IMR-90 (cell line): ENCODE measurements at regions not wholly inside any gene's neighbourhood (a gene's known extent, or its start where the extent isn't known, plus 50 kb on each side); places are given as distances from the start of the nearest gene placed in this dataset.

Experiments
- ATAC-seq: fragments of 200-7000 bp; cut with Tn5 transposase; 2 replicates; pipeline ENCODE4 v1.9.1; 2020; ENCODE audit warnings: low read depth, mild to moderate bottlenecking, moderate library complexity
- BruUV-seq: library from RNA; stranded (reverse); fragments of 400-500 nt; replicated peaks from 2 replicates; lab custom pipeline; 2021; lab: Mats Ljungman, UMichigan
- CTCF ChIA-PET: fragments of 300-600 bp; formaldehyde crosslinking; extraction: SDS; loops from one replicate; lab custom pipeline; 2021; ENCODE audit warnings: antibody characterized with exemption; lab: Yijun Ruan, JAX
- POLR2A ChIA-PET: fragments of 300-600 bp; sonication (Branson Sonifier 250); formaldehyde crosslinking; loops from one replicate; lab custom pipeline; 2022; ENCODE audit warnings: antibody characterized with exemption; ENCODE audit not compliant: unreplicated experiment; lab: Charles Lee
- DNase-seq: peaks from one replicate; pipeline ENCODE4 v3.0.0; 2013
- H2AFZ ChIP-seq: replicated peaks from 2 replicates; pipeline ENCODE3; 2013; ENCODE audit warnings: low read length, mild to moderate bottlenecking; ENCODE audit not compliant: poor library complexity
- H2AK5ac ChIP-seq: 2 replicates; pipeline ENCODE4 v1.6.1; 2013; ENCODE audit warnings: low read depth, low read length, inconsistent platforms
- H2AK9ac ChIP-seq: replicated peaks from 2 replicates; pipeline ENCODE3; 2013; ENCODE audit warnings: mild to moderate bottlenecking, low read depth, low read length, moderate library complexity; ENCODE audit not compliant: poor library complexity
- H2BK120ac ChIP-seq: 2 replicates; pipeline ENCODE4 v1.6.1; 2013; ENCODE audit warnings: low read depth, low read length, inconsistent platforms
- H2BK15ac ChIP-seq: 3 replicates; pipeline ENCODE4 v1.6.1; 2013; ENCODE audit warnings: low read depth, low read length, inconsistent platforms
- H2BK20ac ChIP-seq: 2 replicates; pipeline ENCODE4 v1.6.1; 2013; ENCODE audit warnings: low read depth, mild to moderate bottlenecking, inconsistent platforms, low read length, moderate library complexity
- H2BK5ac ChIP-seq: 2 replicates; pipeline ENCODE4 v1.6.1; 2013; ENCODE audit warnings: mild to moderate bottlenecking, low read depth, low read length, inconsistent platforms; ENCODE audit not compliant: poor library complexity, severe bottlenecking
- H3K14ac ChIP-seq: replicated peaks from 2 replicates; pipeline ENCODE4 v1.6.1; 2013; ENCODE audit warnings: low read depth, low read length, inconsistent platforms
- H3K18ac ChIP-seq: 2 replicates; pipeline ENCODE4 v1.6.1; 2013; ENCODE audit warnings: low read depth, low read length, control low read depth
- H3K23ac ChIP-seq: 2 replicates; pipeline ENCODE4 v1.6.1; 2013; ENCODE audit warnings: low read depth, low read length, inconsistent platforms
- H3K27ac ChIP-seq: 2 replicates; pipeline ENCODE4 v1.5.1; 2013; ENCODE audit warnings: mild to moderate bottlenecking, control low read depth, low read length; ENCODE audit not compliant: insufficient read depth
- H3K27me3 ChIP-seq: 2 replicates; pipeline ENCODE4 v1.6.1; 2013; ENCODE audit warnings: low read length; ENCODE audit not compliant: control insufficient read depth, insufficient read depth
- H3K36me3 ChIP-seq: 2 replicates; pipeline ENCODE4 v1.6.1; 2013; ENCODE audit warnings: low read length, mixed read lengths; ENCODE audit not compliant: control insufficient read depth, insufficient read depth
- H3K4ac ChIP-seq: 2 replicates; pipeline ENCODE4 v1.6.1; 2013; ENCODE audit warnings: low read depth, low read length, inconsistent platforms
- H3K4me1 ChIP-seq: 2 replicates; pipeline ENCODE4 v1.6.1; 2013; ENCODE audit warnings: low read length, mixed read lengths; ENCODE audit not compliant: control insufficient read depth, insufficient read depth
- H3K4me2 ChIP-seq: 2 replicates; pipeline ENCODE4 v1.6.1; 2013; ENCODE audit warnings: low read depth, mild to moderate bottlenecking, control low read depth, low read length, moderate library complexity
- H3K4me3 ChIP-seq: 2 replicates; pipeline ENCODE4 v1.5.1; 2013; ENCODE audit warnings: low read depth, mild to moderate bottlenecking, control low read depth, low read length, moderate library complexity; ENCODE audit not compliant: insufficient read depth
- H3K56ac ChIP-seq: 2 replicates; pipeline ENCODE4 v1.6.1; 2013; ENCODE audit warnings: low read length, inconsistent platforms; ENCODE audit not compliant: insufficient read depth; ENCODE audit errors: extremely low read depth
- H3K79me1 ChIP-seq, 2 experiments: 2 replicates each; pipeline ENCODE4 v1.6.1; 2013; ENCODE audit warnings: low read length in 2 of 2, inconsistent platforms in 1 of 2, low read depth in 1 of 2
- H3K9ac ChIP-seq: 2 replicates; pipeline ENCODE4 v1.6.1; 2013; ENCODE audit warnings: low read depth, low read length, control low read depth
- H3K9me1 ChIP-seq: 2 replicates; pipeline ENCODE4 v1.6.1; 2013; ENCODE audit warnings: low read length, inconsistent platforms; ENCODE audit not compliant: insufficient read depth
- H3K9me3 ChIP-seq: 2 replicates; pipeline ENCODE4 v1.6.1; 2013; ENCODE audit warnings: low read length; ENCODE audit not compliant: control insufficient read depth, insufficient read depth
- H4K20me1 ChIP-seq: 2 replicates; pipeline ENCODE4 v1.6.1; 2013; ENCODE audit warnings: low read length, inconsistent platforms; ENCODE audit not compliant: insufficient read depth
- H4K5ac ChIP-seq: 2 replicates; pipeline ENCODE4 v1.6.1; 2013; ENCODE audit warnings: mild to moderate bottlenecking, low read depth, low read length, control low read depth
- H4K8ac ChIP-seq, 2 experiments: 2 replicates each; pipeline ENCODE4 v1.6.1; 2013; ENCODE audit warnings: low read depth in 2 of 2, low read length in 2 of 2, control low read depth in 1 of 2, inconsistent platforms in 1 of 2
- H4K91ac ChIP-seq: 2 replicates; pipeline ENCODE4 v1.6.1; 2013; ENCODE audit warnings: low read depth, low read length, inconsistent platforms; ENCODE audit not compliant: insufficient read depth
- BHLHE40 ChIP-seq: fragments of 150-350 bp; IDR thresholded peaks from 2 replicates; pipeline ENCODE4 v1.6.1; 2016; ENCODE audit warnings: mild to moderate bottlenecking, low read depth, low read length
- CEBPB ChIP-seq: IDR thresholded peaks from 2 replicates; pipeline ENCODE4 v1.6.1; 2012; ENCODE audit warnings: low read depth, low read length, improper control_type of control experiment
- CHD1 ChIP-seq: IDR thresholded peaks from 2 replicates; pipeline ENCODE4 v1.6.1; 2012; ENCODE audit warnings: low read depth, low read length, improper control_type of control experiment
- ELK1 ChIP-seq: fragments of 150-350 bp; IDR thresholded peaks from 2 replicates; pipeline ENCODE4 v1.6.1; 2016; ENCODE audit warnings: low read depth, mild to moderate bottlenecking, low read length, moderate library complexity, borderline replicate concordance
- FOS ChIP-seq: fragments of 150-350 bp; IDR thresholded peaks from 2 replicates; pipeline ENCODE4 v1.6.1; 2016; ENCODE audit warnings: low read depth, low read length
- MAFK ChIP-seq: IDR thresholded peaks from 2 replicates; pipeline ENCODE4 v1.6.1; 2012; ENCODE audit warnings: low read depth, low read length, improper control_type of control experiment
- MAZ ChIP-seq: IDR thresholded peaks from 2 replicates; pipeline ENCODE4 v1.6.1; 2012; ENCODE audit warnings: low read depth, mild to moderate bottlenecking, low read length, improper control_type of control experiment, moderate library complexity, borderline replicate concordance
- MXI1 ChIP-seq: IDR thresholded peaks from 2 replicates; pipeline ENCODE4 v1.6.1; 2012; ENCODE audit warnings: low read depth, mild to moderate bottlenecking, low read length, moderate library complexity, borderline replicate concordance
- NFE2L2 ChIP-seq: fragments of 150-350 bp; IDR thresholded peaks from 2 replicates; pipeline ENCODE4 v1.6.1; 2016; ENCODE audit warnings: low read depth, mild to moderate bottlenecking, low read length
- POLR2A ChIP-seq: IDR thresholded peaks from 2 replicates; pipeline ENCODE4 v1.6.1; 2012; ENCODE audit warnings: mild to moderate bottlenecking, low read depth, low read length
- RAD21 ChIP-seq: IDR thresholded peaks from 2 replicates; pipeline ENCODE4 v1.6.1; 2012; ENCODE audit warnings: low read length, improper control_type of control experiment
- RCOR1 ChIP-seq: IDR thresholded peaks from 2 replicates; pipeline ENCODE4 v1.6.1; 2012; ENCODE audit warnings: mild to moderate bottlenecking, low read length, improper control_type of control experiment; ENCODE audit not compliant: insufficient replicate concordance
- RFX5 ChIP-seq: IDR thresholded peaks from 2 replicates; pipeline ENCODE4 v1.8.0; 2012; ENCODE audit warnings: low read depth, mild to moderate bottlenecking, low read length, moderate library complexity
- SMC3 ChIP-seq: fragments of 150-350 bp; IDR thresholded peaks from 2 replicates; pipeline ENCODE4 v1.6.1; 2016; ENCODE audit warnings: low read depth, mild to moderate bottlenecking, antibody characterized with exemption, low read length, moderate library complexity
- USF2 ChIP-seq: fragments of 150-350 bp; IDR thresholded peaks from 2 replicates; pipeline ENCODE4 v1.6.1; 2017; ENCODE audit warnings: mild to moderate bottlenecking, antibody characterized with exemption, low read length, low read depth
- dilution Hi-C: fragments of 300-500 bp; cut with HindIII; formaldehyde crosslinking; loops from one replicate; pipeline ENCODE4 v1.14.3; 2018; ENCODE audit warnings: low sequenced_read_pairs; ENCODE audit not compliant: unreplicated experiment
- in situ Hi-C: fragments of 300-500 bp; cut with MboI; formaldehyde crosslinking; loops from 3 replicates; pipeline ENCODE4 v1.14.3; 2019; ENCODE audit warnings: low sequenced_read_pairs, inconsistent platforms, mixed read lengths
- intact Hi-C: fragments of 100-400 bp; cut with micrococcal nuclease; formaldehyde crosslinking; loops from 2 replicates; pipeline ENCODE4 v1.10.0; 2022
- TF ChIP-seq, protein P1 (sequence below): conservative IDR thresholded peaks from 2 replicates; pipeline ENCODE4 v1.5.1; 2012; ENCODE audit warnings: mild to moderate bottlenecking, low read depth, low read length, improper control_type of control experiment

DNA sequence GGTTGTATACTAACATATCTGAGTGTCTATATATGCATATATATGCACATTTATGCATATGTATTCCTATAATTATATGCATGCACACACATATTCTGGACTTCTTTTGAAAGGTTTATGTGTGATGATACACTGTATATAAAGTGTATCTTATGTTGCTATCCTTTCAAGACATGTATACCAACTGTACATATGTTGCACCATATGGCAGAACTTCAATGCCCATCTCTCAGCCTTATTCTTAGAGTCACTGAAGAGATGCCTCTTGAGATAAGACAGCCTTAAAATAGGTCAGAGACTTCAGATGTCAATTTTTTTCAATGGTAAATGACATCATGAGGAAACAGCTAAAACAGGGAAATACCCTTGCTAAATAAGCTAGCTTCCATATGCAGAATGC is 461.4 kb downstream of the SPATA31D1 start:
- Histone ChIP-seq H3K27ac (no peak overlapping the region), H4K91ac (no peak overlapping the region), H2AK5ac (no peak overlapping the region), H3K4me2 (no peak overlapping the region), H3K56ac (no peak overlapping the region), H4K20me1 (no peaks in the 10 kb centered on the region), H3K4ac (no peak overlapping the region), H3K79me1 (no peaks in the 10 kb centered on the region), H2BK20ac (no peak overlapping the region), H3K14ac (no peak overlapping the region), H3K9ac (no peak overlapping the region), H3K9me1 (no peaks in the 10 kb centered on the region), H3K36me3 (no peaks in the 10 kb centered on the region), H4K8ac (no peak overlapping the region), H2BK5ac (no peak overlapping the region), H3K4me1 (no peaks in the 10 kb centered on the region), H3K4me3 (no peak overlapping the region), H3K9me3 (peaks cover 5% of the 10 kb centered on the region), H2AK9ac (no peak overlapping the region), H4K5ac (no peak overlapping the region), H3K18ac (no peak overlapping the region), H2BK120ac (no peak overlapping the region), H2AFZ (no peak overlapping the region), H3K23ac (no peak overlapping the region), H2BK15ac (no peak overlapping the region), H3K27me3 (no peaks in the 10 kb centered on the region)
- BruUV-seq = no TSS peak
- TF ChIP-seq SMC3 = no peak
- no peak for TF ChIP-seq MXI1
- no peak for TF ChIP-seq RAD21
- no peak for TF ChIP-seq CEBPB
- TF ChIP-seq CHD1 = no peak
- no peak for TF ChIP-seq BHLHE40
- no peak for TF ChIP-seq ELK1
- no peak for TF ChIP-seq NFE2L2
- no peak for TF ChIP-seq RCOR1
- no peak for TF ChIP-seq MAZ
- TF ChIP-seq USF2 = no peak
- no peak for TF ChIP-seq POLR2A
- TF ChIP-seq, protein P1, sequence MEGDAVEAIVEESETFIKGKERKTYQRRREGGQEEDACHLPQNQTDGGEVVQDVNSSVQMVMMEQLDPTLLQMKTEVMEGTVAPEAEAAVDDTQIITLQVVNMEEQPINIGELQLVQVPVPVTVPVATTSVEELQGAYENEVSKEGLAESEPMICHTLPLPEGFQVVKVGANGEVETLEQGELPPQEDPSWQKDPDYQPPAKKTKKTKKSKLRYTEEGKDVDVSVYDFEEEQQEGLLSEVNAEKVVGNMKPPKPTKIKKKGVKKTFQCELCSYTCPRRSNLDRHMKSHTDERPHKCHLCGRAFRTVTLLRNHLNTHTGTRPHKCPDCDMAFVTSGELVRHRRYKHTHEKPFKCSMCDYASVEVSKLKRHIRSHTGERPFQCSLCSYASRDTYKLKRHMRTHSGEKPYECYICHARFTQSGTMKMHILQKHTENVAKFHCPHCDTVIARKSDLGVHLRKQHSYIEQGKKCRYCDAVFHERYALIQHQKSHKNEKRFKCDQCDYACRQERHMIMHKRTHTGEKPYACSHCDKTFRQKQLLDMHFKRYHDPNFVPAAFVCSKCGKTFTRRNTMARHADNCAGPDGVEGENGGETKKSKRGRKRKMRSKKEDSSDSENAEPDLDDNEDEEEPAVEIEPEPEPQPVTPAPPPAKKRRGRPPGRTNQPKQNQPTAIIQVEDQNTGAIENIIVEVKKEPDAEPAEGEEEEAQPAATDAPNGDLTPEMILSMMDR = no peak
- TF ChIP-seq RFX5 = no peak
- no peak for TF ChIP-seq FOS
- TF ChIP-seq MAFK = no peak
- ATAC-seq (no peak), DNase-seq (no peak)
- intact Hi-C loops = no loop called here
- ChIA-PET CTCF (no interaction called here), POLR2A (no interaction called here)
- dilution Hi-C loops = no loop called here
- in situ Hi-C loops = no loop called here
